HCT116 (cell line): ENCODE measurements at regions not wholly inside any gene's neighbourhood (a gene's known extent, or its start where the extent isn't known, plus 50 kb on each side); places are given as distances from the start of the nearest gene placed in this dataset.

Experiments used
- CBX3 ChIP-seq: IDR thresholded peaks from 2 replicates; pipeline ENCODE4 v1.6.1; 2012; ENCODE audit warnings: low read depth
- CTCF ChIP-seq, 3 experiments: fragments of 200-600 bp in 1 of 3; sonication (generic) in 1 of 3; IDR thresholded peaks in 2 of 3; conservative IDR thresholded peaks in 1 of 3; 2 replicates each; pipeline ENCODE4 v1.5.1; 2012 to 2017; ENCODE audit warnings: low read depth in 2 of 3, low read length in 2 of 3, antibody characterized with exemption in 1 of 3, borderline replicate concordance in 1 of 3, control low read depth in 1 of 3, mild to moderate bottlenecking in 1 of 3, mixed read lengths in 1 of 3, mixed run types in 1 of 3, moderate library complexity in 1 of 3; ENCODE audit not compliant: insufficient read depth in 1 of 3
- POLR2A ChIP-seq: IDR thresholded peaks from 2 replicates; pipeline ENCODE4 v1.7.0; 2011; ENCODE audit warnings: borderline replicate concordance; ENCODE audit not compliant: insufficient read depth, insufficient read length; ENCODE audit errors: extremely low read depth
- POLR2AphosphoS5 ChIP-seq: IDR thresholded peaks from 2 replicates; pipeline ENCODE4 v1.6.1; 2011; ENCODE audit warnings: mild to moderate bottlenecking, low read depth, low read length, moderate library complexity
- REST ChIP-seq: IDR thresholded peaks from 2 replicates; pipeline ENCODE4 v1.6.1; 2012; ENCODE audit warnings: low read depth
- YY1 ChIP-seq: IDR thresholded peaks from 2 replicates; pipeline ENCODE4 v1.6.1; 2011; ENCODE audit warnings: low read length, low read depth, moderate library complexity, mild to moderate bottlenecking; ENCODE audit not compliant: insufficient replicate concordance; ENCODE audit errors: extremely low read depth

- TF ChIP-seq CTCF (IDR thresholded peaks at IDR 0.05 in 2 of 3, conservative IDR thresholded peaks at IDR 0.05 in 1 of 3; ENCODE audit: borderline replicate concordance in 1 of 3, insufficient read depth in 1 of 3, low read depth in 2 of 3, low read length in 2 of 3), result no peak
- TF ChIP-seq REST, result no peak
- no peak for TF ChIP-seq YY1
- TF ChIP-seq POLR2A, result no peak
- TF ChIP-seq CBX3, result no peak
- TF ChIP-seq POLR2AphosphoS5, result no peak
Observed at GRCh38 chr14:76292561-76292960, 83.4 kb upstream of the ESRRB start.
